K562 (cell line): ENCODE measurements at regions not wholly inside any gene's neighbourhood (a gene's known extent, or its start where the extent isn't known, plus 50 kb on each side); places are given as distances from the start of the nearest gene placed in this dataset.

Experiments
- ESRRB ChIP-seq: fragments of 250-450 bp; sonication (Bioruptor Pico); IDR thresholded peaks from 2 replicates; pipeline ENCODE4 v1.5.0; 2020; ENCODE audit warnings: mild to moderate bottlenecking, moderate library complexity, borderline replicate concordance
- SRSF7 ChIP-seq: fragments of 200-400 bp; formaldehyde crosslinking; optimal IDR thresholded peaks from 2 replicates; pipeline ENCODE3; 2017; ENCODE audit warnings: mild to moderate bottlenecking, low read depth, low read length
- ZNF12 ChIP-seq: sonication (generic); formaldehyde crosslinking; IDR thresholded peaks from 2 replicates; pipeline ENCODE4 v1.4.0; 2020; ENCODE audit warnings: mild to moderate bottlenecking, missing genetic modification reagents
- ZNF3 ChIP-seq: fragments of 250-450 bp; sonication (Bioruptor Pico); IDR thresholded peaks from 2 replicates; pipeline ENCODE4 v1.5.0; 2021; ENCODE audit warnings: mild to moderate bottlenecking, moderate library complexity
- TF ChIP-seq, protein P1 (sequence below), 2 experiments: fragments of 150-350 bp in 1 of 2; IDR thresholded peaks; 2 replicates each; pipeline ENCODE4 v1.6.1; 2012 to 2016; ENCODE audit warnings: low read depth in 2 of 2, low read length in 2 of 2, mild to moderate bottlenecking in 1 of 2, moderate library complexity in 1 of 2
- TF ChIP-seq, protein P2 (sequence below): fragments of 450-650 bp; IDR thresholded peaks from 2 replicates; pipeline ENCODE4 v1.6.1; 2016; ENCODE audit warnings: missing biosample characterization, missing genetic modification characterization

DNA sequence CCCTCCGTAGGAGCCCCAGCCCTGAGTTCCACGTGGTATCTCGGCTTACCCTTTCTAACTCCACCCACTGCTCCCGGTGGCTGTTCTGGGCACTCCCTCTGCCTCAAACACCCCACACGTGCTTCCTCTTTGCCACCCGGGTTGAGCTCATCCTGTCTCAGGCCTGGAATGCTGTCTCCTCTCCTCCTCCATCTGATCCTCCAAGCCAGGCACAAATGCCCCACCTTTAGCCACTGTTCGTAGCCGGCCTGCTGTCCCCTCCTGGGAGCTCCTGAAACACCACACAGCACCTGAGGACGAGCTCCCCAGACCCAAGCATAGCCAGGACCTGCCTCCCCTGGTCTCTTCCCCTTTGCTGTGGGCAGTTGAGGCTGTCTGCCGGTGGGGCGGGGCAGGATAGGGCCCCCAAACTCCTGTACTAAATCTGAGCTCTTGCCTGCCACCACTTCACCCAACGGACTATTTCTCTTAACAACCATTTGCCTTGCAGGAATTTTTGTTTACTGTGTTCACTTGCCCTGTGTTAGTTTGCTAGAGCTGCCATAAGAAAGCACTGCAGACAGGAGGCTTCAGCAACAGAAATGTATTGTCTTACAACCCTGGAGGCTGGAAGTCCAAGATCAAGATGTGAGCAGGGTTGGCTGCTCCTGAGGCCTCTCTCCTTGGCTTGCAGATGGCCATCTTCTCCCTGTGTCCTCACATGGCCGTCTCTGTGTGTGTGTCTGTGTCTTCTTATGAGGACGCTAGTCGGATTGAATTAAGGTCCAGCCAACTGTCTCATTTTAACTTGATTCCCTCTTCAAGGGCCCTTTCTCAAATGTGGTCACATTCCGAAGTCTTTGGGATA, 58.3 kb upstream of the SHH start (continued):
- TF ChIP-seq, protein P1, sequence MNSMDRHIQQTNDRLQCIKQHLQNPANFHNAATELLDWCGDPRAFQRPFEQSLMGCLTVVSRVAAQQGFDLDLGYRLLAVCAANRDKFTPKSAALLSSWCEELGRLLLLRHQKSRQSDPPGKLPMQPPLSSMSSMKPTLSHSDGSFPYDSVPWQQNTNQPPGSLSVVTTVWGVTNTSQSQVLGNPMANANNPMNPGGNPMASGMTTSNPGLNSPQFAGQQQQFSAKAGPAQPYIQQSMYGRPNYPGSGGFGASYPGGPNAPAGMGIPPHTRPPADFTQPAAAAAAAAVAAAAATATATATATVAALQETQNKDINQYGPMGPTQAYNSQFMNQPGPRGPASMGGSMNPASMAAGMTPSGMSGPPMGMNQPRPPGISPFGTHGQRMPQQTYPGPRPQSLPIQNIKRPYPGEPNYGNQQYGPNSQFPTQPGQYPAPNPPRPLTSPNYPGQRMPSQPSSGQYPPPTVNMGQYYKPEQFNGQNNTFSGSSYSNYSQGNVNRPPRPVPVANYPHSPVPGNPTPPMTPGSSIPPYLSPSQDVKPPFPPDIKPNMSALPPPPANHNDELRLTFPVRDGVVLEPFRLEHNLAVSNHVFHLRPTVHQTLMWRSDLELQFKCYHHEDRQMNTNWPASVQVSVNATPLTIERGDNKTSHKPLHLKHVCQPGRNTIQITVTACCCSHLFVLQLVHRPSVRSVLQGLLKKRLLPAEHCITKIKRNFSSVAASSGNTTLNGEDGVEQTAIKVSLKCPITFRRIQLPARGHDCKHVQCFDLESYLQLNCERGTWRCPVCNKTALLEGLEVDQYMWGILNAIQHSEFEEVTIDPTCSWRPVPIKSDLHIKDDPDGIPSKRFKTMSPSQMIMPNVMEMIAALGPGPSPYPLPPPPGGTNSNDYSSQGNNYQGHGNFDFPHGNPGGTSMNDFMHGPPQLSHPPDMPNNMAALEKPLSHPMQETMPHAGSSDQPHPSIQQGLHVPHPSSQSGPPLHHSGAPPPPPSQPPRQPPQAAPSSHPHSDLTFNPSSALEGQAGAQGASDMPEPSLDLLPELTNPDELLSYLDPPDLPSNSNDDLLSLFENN (IDR thresholded peaks at IDR 0.05; ENCODE audit: low read depth in 2 of 2, low read length in 2 of 2) = no peak
- TF ChIP-seq SRSF7 (no peak), ESRRB (CRISPR knock-in tag) (no peak), ZNF3 (CRISPR knock-in tag) (no peak), ZNF12 (CRISPR knock-in tag) (no peak)
- TF ChIP-seq, protein P2, sequence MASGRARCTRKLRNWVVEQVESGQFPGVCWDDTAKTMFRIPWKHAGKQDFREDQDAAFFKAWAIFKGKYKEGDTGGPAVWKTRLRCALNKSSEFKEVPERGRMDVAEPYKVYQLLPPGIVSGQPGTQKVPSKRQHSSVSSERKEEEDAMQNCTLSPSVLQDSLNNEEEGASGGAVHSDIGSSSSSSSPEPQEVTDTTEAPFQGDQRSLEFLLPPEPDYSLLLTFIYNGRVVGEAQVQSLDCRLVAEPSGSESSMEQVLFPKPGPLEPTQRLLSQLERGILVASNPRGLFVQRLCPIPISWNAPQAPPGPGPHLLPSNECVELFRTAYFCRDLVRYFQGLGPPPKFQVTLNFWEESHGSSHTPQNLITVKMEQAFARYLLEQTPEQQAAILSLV (tag) = no peak
